ENCODE measurements at regions not wholly inside any gene's neighbourhood (a gene's known extent, or its start where the extent isn't known, plus 50 kb on each side); places are given as distances from the start of the nearest gene placed in this dataset.

GRCh38 chr18:9016633-9017166 lies 85.8 kb upstream of the NDUFV2 start:
- TF ChIP-seq CTCF (conservative IDR thresholded peaks at IDR 0.05; ENCODE audit: low read depth, low read length) (no peak), EZH2 (IDR thresholded peaks at IDR 0.05; ENCODE audit: low read length, unreplicated experiment) (no peak), EZH2phosphoT487 (IDR thresholded peaks at IDR 0.05; ENCODE audit: borderline replicate concordance, low read length) (no peak)

All from PC-3 (cell line).